OCI-LY7 (cell line): ENCODE measurements at regions not wholly inside any gene's neighbourhood (a gene's known extent, or its start where the extent isn't known, plus 50 kb on each side); places are given as distances from the start of the nearest gene placed in this dataset.

ENCODE experiments used
- CTCF ChIP-seq: fragments of 200-600 bp; sonication (generic); conservative IDR thresholded peaks from 2 replicates; pipeline ENCODE4 v1.5.1; 2014; ENCODE audit warnings: mild to moderate bottlenecking, antibody characterized with exemption, low read length, moderate library complexity, mixed read lengths
- EZH2phosphoT487 ChIP-seq: fragments of 200-600 bp; sonication (generic); IDR thresholded peaks from 2 replicates; pipeline ENCODE4 v1.6.1; 2018; ENCODE audit warnings: low read depth, borderline replicate concordance, mild to moderate bottlenecking, mixed run types, antibody characterized with exemption, low read length, moderate library complexity, mixed read lengths

GRCh38 chr4:158991534-158992155 lies 111.2 kb upstream of the RAPGEF2 start:
- TF ChIP-seq CTCF (no peak), EZH2phosphoT487 (no peak)
